Uterus (tissue), 2 donors: ENCODE measurements at regions not wholly inside any gene's neighbourhood (a gene's known extent, or its start where the extent isn't known, plus 50 kb on each side); places are given as distances from the start of the nearest gene placed in this dataset.
"Not testable (repeated sequence)": the region's sequence is repeated elsewhere in the genome, so short reads cannot be mapped to it uniquely, and the experiment has no call there.

Experiments
- CTCF ChIP-seq, 4 experiments: fragments of 200-600 bp in 2 of 4; fragments of 450-650 bp in 2 of 4; sonication (generic) in 2 of 4; IDR thresholded peaks; one replicate each; pipeline ENCODE4 v1.5.1; 2016 to 2019; ENCODE audit warnings: antibody characterized with exemption in 4 of 4, mild to moderate bottlenecking in 2 of 4, moderate library complexity in 1 of 4
- POLR2A ChIP-seq, 2 donors: fragments of 450-650 bp; IDR thresholded peaks; one replicate each; pipeline ENCODE4 v1.6.1; 2016; ENCODE audit warnings: antibody characterized with exemption in 2 of 2, mild to moderate bottlenecking in 1 of 2, moderate library complexity in 1 of 2

GRCh38 chr1:146673729-146674299, 264.3 kb upstream of the NBPF12 start:
- not testable (repeated sequence) for TF ChIP-seq CTCF, POLR2A (IDR thresholded peaks at IDR 0.05)
